NCI-H1436 treated with DMSO at 0.1 percent for 48 hours (cell line): ENCODE measurements at regions not wholly inside any gene's neighbourhood (a gene's known extent, or its start where the extent isn't known, plus 50 kb on each side); places are given as distances from the start of the nearest gene placed in this dataset.
"Not testable (repeated sequence)": the region's sequence is repeated elsewhere in the genome, so short reads cannot be mapped to it uniquely, and the experiment has no call there.

Source experiments
- DNase-seq: peaks from one replicate; lab custom pipeline; 2025; lab: John Stamatoyannopoulos, UW

DNA sequence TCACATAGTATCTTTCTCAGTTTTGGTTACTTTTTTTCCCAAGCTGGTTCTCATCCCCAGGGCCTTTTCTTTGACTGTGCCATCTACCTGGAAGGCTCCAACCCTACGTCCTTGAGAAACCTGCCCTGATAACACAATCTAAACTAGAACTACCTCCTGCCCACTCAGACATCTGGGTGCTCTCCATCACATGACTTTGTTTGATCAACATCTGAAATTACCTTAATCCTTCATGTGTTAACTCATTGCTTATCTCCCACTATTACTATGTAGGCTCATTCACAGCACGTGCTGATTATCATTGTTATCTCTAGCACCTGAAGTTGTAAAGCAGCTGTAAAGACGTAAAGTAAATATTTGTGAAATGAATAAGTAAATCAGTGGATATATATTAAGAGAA is 784.0 kb downstream of the TMTC2 start:
- no peak for DNase-seq

DNA sequence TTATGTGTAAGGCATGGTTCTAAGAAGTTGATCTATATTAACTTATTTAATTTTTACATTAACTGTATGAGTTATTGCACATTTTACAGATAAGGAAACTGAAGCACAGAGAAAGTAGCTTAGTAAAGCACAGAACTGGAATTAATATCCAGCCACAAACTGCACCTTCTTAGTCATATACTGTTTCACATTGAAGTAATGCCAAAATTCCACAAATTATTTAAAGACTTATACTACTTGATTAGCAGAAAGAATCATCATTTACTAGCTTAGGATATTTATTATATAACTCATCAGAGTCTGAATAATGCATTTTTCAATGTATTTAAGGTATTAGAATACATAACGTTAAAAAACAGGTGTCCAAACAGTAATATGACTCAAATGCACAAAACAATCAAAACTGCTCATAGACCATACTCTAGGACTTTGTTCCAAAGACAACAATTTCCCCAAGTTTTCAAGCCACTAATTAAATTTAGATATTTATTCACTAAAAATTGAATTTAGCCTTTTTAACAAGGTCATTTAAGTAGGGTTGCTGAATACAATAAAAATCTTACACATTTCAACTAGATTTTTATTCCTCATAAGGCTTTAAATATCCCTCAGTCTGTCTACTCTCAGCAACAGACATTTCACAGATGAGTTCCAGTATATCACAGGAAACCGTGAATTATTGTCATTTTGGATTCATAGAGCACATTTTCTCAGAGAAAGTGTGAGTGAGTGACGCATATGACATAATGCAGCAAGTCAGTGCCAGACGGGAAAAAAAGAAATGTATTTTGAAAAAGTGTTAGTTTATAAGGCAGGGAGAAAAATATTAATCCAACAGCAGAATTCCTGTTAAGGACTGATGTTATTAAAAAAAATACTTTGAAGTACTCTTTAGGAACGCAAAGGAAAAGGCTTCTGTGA is 782.5 kb downstream of the TMTC2 start:
- no peak for DNase-seq

DNA sequence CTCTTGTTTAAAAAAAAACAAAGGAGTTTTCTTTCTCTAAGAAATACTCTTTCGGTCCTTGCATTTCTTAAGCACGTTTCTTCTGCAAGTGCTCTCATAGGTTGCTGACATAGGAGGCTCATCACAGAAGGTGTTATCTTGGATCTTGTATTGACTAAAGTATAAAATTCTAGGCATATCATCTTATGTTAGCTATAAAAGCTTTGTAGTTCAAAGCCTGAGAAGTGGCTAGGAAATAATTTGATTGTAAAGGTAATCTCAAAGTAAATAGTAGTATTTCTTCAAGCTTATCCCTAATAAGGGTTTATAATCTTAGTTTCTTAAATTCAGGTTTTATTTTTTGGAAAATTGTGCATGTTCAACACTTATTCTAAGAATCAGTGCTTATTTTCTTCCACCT is 778.9 kb downstream of the TMTC2 start:
- no peak for DNase-seq

DNA sequence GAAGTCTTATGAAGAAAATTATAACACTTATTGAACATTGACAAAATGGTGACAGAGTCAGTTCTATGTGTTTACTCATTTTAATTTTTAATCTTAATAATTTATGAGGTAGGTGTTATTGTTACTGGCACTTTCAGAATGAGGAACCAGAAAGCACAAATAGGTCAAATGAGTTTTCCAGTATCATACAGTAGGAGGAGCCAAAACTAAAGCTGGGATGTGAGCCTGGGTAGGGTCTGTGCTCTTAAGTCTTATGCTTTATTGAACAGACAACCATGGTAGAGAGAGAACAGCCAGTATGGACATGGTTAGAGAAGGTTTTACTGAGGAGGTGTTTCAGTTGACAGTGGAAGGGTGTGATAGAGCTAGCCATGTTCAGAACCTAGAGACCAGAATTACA is 775.7 kb downstream of the TMTC2 start:
- no peak for DNase-seq

DNA sequence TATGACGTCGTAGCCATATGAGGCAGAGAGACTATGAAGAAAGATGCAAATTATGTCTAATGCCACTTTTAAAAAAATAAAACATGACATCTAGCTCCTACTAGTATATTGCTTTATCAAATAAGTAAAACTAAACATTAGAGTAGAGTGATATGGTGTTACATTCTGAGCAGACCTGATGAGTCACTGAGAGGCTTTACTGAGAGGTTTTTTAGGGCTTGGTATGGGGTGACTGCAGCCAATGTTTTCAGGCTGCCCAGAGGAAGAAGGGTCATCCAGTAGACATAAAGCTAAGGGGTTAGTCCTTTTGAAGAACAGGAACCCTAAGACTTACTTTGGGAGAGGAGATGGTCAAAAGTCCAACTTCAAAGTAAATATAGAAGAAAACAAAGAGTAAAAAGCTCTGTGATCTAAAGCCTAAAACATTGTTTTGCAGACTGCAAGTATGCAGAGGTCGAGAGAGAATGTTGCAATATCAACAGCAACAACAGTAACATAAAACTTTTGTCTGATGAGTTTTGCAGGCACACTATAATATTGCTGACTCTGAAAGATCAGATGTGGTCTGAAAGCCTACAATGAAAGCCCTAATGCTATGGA is 774.7 kb downstream of the TMTC2 start:
- DNase-seq, result no peak

DNA sequence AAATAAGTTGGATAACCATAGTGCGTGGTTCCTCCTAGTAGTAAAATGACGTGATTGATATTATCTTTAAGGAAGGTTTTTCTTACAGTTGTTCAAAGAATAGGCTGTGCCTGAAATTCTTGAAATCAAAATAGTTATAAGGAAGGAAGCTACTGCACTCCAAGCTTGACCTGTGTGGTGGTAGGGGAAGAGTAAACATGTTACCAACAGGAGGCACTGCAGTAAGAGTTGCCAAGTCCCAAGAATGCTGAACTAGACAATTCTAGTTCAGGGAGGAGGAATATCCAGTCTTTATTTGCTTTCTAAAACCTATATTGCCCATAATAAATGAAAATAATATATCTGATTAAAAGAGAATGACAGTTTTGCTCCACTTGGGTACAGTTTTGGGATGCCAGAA is 764.5 kb downstream of the TMTC2 start:
- DNase-seq, result no peak

DNA sequence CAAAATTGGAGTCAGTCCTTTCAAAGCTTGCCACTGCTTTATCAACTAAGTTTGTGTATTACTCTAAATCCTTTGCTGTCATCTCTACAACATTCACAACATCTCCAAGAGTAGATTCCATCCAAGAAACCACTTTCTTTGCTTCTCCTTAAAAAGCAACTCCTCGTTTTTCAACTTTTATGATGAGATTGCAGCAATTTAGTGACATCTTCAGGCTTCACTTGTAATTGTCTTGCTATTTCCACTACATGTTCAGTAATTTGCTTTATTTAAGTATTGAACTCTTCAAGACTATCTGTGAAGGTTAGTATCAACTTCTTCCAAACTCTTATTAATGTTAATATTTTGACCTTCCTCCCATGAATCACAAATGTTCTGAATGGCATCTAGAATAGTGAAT is 747.9 kb downstream of the TMTC2 start:
- no peak for DNase-seq

DNA sequence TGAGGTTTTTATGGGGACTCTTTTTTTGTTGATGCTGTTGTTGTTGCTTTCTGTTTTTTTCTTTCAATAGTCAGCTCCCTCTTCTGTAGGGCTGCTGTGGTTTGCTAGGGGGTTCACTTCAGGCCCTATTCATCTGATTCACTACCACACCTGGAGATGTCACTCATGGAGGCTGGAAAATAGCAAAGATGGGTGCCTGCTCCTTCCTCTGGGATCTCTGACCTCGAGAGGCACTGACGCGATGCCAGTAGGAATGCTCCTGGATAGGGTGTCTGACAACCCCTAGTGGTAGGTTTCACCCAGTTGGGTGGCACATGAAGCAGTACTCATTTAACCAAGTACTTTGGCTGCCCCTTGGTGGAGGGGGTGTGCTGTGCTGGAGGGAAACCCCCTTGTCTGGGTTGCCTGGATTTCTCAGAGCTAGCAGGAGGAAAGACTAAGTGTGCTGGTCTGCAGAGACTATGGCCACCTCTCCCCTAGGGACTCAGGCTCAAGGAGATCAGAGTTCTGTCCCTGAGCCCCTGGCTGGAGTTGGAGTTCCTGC is 745.5 kb downstream of the TMTC2 start:
- no peak for DNase-seq

DNA sequence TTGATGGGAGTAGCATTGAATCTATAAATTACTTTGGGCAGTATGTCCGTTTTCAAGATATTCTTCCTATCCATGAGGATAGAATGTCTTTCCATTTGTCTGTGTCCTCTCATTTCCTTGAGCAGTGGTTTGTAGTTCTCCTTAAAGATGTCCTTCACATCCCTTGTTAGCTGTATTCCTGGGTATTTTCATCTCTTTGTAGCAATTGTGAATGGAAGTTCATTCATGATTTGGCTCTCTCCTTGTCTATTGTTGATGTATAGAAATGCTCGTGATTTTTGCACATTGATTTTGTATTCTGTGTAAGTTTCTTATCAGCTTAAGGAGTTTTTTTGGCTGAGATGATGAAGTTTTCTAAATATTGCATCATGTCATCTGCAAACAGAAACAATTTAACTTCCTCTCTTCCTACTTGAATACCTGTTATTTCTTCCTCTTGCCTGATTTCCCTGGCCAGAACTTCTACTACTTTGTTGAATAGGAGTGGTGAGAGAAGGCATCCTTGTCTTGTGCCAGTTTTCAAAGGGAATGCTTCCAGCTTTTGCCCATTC is 741.0 kb downstream of the TMTC2 start:
- DNase-seq, result not testable (repeated sequence)

DNA sequence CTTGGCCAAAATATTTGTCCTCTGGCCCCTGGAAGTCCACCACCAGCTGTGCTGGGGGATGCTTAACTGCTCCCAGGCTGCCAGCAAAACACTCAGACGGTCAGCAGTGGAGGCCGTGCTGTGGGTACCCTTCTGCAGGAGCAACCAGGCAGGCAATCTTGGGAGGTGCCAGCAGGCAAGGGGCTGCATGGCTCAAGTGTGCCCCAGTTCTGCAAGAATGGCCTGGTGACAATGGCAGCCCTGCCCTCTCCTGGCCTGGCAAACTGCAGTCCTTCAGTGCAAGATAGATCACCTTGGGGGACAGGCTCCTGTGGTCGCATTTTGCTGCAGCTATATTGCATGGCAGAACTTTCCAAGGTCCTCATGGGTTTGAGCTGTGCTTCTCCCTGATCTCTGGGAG is 728.3 kb downstream of the TMTC2 start:
- DNase-seq, result no peak

DNA sequence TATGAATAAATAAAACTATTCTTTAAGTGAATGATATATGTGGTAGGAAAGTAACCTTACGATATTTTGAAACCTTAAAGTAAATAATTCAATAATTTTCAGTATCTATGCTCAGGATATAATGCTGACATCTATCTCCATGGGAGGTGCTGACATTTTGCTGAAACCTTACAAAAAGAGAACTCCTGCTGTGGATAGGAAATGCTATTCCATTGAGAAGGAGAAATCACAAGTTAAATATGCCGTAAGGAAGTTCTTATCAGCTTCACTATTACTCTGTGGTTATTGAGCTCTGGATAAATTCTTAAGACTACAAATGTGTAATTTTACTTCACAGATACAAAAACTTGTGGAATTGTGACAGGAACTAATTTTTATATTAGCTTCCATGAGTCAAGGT is 722.1 kb downstream of the TMTC2 start:
- no peak for DNase-seq

DNA sequence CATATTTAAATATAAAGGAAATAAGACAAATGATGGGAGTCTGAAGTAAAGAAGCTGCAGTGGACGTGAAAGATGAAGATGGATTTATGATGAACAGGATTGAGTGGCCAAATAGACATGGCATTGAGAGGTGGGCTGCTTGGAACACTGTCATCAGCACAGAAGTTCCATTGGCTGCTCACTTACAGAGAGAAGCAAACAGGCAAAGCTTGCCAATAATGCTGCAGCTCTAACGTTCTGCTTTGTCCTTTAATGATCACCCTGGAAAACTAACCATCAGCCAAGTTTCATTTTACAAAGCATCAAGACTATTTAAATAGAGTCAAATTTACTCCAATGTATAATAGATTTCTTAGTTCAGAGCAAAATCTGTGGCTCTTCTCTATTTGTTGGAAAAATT is 721.4 kb downstream of the TMTC2 start:
- no peak for DNase-seq

DNA sequence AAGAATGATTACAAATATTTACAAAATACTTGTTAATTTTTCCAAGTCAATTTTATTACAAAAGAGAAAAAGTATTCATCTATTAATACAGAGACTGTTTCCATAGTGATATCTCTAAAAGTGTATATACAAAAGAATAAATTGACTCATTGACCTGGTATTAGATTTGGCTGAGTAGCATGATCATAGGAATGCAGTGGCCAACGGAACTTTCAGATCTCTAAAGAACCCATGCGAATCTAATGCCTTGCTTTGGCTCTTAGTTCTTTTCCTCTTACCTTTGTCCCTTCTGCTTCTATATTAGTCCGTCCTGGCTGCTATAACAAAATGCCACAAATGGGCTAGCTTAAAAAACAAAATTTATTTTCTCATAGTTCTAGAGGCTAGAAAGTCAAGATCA is 717.8 kb downstream of the TMTC2 start:
- no peak for DNase-seq

DNA sequence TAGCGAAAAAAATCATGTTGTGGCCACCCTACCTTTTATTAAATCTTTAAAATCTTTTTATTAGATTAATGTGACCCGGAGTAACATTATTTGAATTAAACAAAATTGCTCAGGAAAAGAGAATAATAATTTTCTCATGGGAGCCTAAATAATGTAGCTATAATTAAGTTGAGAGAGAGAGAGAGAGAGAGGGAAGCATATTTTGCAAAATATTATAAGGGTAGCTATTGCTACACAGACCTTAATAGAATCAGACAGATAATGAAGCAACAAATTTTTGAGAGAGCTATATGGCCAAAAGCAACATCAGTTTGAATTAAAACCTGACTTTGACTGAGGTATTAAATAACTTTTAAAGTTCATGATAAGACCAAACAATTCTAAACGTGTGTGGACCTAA is 703.5 kb downstream of the TMTC2 start:
- no peak for DNase-seq

DNA sequence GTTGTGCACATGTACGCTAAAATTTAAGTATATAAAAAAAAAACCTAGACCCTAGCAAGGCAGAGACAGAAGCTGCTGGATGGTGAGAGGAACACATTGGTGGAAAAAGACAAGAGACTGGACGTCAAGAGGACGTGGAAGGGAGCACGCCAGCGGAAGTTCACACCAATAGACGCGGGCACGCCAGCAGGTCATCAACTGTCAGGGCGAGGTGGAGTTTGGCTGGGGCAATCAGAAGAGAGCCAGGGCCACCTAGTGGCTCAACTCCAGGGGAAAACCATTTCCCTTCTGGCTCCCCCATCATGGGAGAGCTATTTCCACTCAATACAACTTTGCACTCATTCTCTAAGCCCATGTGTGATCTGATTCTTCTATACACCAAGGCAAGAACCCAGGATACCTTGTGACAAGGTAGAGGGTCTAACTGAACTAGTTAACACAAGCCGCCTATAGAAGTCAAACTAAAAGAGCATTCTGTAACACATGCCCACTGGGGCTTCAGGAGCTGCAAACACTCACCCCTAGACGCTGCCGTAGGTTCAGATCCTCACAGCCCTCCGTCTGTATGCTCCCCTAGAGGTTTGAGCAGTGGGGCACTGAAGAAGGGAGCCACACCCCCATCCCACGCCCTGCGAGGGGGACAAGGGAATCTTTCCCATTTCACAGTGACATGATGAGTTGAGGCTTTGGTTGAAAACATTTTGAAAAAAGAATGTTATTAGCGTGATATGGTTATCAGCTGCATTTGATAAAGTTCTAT is 702.7 kb downstream of the TMTC2 start:
- no peak for DNase-seq

DNA sequence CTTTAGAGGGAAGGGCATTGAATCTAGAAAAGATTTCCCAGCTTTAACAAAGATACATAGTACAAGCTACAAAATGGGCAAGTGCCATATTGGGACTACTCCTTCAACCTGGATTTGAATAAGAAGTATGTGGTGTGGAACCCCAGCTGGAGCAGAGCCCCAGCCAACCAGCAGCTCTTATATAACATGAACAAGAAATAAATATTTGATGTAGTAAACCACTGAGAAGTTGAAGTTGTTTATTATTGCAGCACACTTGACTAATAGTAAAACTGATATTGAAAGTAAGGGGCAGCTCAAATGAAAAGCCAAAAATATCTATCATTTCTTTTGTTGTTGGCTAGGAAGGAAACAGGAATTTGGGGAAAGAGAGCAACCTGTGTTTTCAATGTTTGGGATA is 701.8 kb downstream of the TMTC2 start:
- DNase-seq, result no peak

DNA sequence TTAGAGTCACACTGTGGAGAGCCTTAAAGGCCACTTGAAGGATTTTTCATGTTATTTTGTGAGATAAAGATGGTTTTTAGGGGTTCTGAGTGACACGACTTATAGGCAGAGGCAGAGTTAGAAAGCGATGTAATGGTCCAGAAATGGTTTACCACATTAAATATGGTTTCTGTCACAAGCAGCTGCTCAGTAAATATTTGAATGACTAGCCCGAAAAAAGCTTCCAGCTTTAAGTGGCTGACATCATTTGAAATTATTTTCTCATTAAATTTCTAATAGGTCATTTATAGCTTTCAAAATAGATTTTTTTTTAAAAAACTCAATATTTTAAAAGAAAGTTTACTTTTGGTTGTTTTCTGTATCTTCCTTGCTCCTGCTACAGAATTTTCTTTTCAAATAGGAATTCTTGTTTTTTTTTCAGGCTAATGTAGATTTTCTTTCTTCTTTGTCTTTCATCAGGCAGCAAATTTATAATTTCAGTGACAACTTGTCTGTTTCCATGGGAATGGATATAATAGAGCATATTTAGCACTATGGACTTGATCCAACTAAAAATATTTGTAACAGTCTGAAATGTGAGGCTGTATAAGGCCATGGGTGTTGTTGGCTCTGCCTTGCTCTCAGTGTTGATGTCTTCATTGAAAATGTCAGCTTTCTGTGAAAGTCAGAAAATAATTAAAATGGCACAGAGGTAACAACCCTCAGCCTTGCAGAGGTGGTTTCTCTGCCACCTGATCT is 700.0 kb downstream of the TMTC2 start:
- no peak for DNase-seq

DNA sequence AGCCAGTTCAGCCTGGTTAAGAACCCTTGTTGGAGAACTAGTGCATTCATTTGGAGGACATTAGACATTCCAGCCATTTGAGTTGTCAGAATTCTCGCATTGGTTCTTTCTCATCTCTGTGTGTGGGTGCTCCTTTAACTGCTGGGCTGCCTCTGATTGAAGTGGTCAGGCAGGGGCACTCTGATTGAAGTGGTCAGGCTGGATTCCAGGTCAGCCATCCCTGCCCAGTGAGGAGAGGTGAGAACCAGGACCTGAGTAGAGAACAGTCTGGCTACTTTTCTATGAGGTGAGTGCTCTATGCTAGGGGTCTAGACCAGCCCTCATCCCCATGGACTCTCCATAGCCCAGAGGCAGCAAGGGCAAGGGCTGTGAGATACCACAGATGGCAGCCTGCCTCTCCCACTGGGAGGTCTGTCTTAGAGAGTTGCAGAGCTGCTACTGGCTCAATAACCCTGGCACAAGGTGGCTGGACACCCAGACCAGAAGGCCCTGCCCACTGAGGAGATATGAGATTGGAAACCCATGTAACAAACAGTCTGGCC is 691.6 kb downstream of the TMTC2 start:
- no peak for DNase-seq

DNA sequence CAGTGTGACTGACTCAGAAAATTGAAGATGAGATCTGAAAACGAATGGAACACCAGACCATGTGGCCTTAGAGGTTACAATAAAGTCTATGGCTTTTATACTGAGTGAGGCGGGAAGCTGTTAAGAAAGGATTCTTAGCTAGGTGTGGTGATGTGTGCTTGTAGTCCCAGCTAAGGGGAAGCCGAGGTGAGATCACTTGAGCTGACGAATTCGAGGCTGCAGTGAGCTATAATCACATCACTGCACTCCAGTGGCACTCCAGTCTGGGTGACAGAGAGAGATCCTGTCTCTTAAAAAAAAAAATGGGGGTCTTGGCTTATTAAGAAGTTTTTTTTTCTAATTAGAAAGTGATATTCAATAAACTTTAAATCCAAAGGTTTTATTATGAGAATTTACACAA is 678.6 kb downstream of the TMTC2 start:
- no peak for DNase-seq

DNA sequence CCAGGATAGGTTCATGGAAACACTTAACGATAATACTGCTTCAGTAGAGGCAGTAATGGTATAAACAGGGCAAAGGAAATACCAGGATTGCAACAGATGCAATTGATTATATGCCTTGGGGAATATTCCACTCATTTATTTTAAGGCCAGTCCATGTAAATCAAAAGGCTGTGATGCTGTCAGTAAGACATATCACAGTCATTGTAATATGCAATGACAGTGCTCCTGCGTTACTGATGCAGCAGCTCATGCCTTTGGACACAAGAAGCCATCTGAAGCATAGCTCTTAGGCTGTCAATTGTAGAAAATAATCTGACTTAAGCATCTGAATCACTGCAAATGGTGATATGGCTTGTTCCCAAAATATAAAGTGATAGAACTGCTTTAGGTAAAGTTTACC is 674.8 kb downstream of the TMTC2 start:
- no peak for DNase-seq

DNA sequence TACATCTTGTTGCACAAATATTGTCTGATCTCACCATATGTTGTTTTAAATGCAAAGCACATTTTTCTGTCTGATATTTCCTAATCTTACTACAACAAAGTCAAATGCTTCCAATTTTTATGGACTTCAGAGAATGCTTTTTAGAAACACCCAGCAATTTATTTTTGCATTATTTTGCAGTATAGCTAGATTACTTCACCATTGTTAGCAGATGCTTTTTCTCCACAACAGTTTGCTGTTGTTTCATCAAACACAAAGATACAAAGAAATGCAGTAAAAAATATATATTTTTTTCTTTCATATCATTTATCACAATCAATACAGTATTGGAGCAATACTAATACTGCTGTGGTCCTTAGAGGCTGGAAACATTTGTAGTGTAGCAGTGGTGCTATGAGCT is 674.4 kb downstream of the TMTC2 start:
- no peak for DNase-seq
